Activated naive CD4-positive, alpha-beta T cell treated with anti-CD3 and anti-CD28 coated beads, Interleukin-2, amount 10 ng/mL, durations not matched to agents 7 days and 5 days (primary cell): ENCODE measurements at regions not wholly inside any gene's neighbourhood (a gene's known extent, or its start where the extent isn't known, plus 50 kb on each side); places are given as distances from the start of the nearest gene placed in this dataset.
A peak's percentile ranks its signal among the peaks of the same experiment; 100 is the strongest.
"Not testable (repeated sequence)": the region's sequence is repeated elsewhere in the genome, so short reads cannot be mapped to it uniquely, and the experiment has no call there.

Experiments used
- CTCF ChIA-PET: fragments of 350-600 bp; sonication (Branson Sonifier 250); formaldehyde crosslinking; loops from one replicate; lab custom pipeline; 2021; ENCODE audit warnings: antibody characterized with exemption; lab: Charles Lee
- DNase-seq: peaks from one replicate; pipeline ENCODE4 v3.0.0-alpha.2; 2020
- H3K27ac Mint-ChIP-seq: one replicate; pipeline ENCODE4 v1.8.0; 2021; ENCODE audit warnings: mild to moderate bottlenecking, moderate library complexity, mixed read lengths
- H3K27me3 Mint-ChIP-seq: one replicate; pipeline ENCODE4 v1.8.0; 2021; ENCODE audit warnings: mild to moderate bottlenecking, mixed read lengths
- H3K36me3 Mint-ChIP-seq: one replicate; pipeline ENCODE4 v1.8.0; 2021; ENCODE audit warnings: mixed read lengths
- H3K4me1 Mint-ChIP-seq: one replicate; pipeline ENCODE4 v1.8.0; 2021; ENCODE audit warnings: mixed read lengths
- H3K4me3 Mint-ChIP-seq: one replicate; pipeline ENCODE4 v1.8.0; 2021; ENCODE audit warnings: mild to moderate bottlenecking, moderate library complexity, mixed read lengths
- H3K9me3 Mint-ChIP-seq: one replicate; pipeline ENCODE4 v1.8.0; 2021; ENCODE audit warnings: mixed read lengths

DNA sequence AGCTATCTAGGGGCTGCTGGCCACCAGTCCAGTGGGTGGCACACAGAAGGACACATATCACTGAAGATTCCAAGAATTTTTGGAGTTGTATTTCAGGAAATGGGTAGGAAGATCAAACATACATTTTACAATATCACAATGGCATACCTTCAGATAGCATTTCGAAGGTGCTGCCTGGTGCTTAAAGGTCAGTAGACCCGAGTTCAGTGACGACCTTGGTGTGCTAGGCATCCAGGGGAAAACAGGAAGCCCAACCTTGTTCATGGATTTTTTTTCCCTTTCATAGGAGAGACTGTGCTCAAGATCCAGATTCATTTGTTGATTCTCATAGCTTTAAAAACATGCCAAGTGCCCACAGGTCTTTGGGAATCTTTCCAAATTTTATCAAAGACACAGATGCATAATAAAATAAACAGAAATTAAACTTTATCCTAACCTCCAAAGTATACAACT is 51.0 kb upstream of the RCBTB2 start:
- CTCF ChIA-PET, result interaction anchor here (0.9 to 1.8 kb wide), 3 partner anchors 12 to 187 kb away, joined by 4 to 5 read pairs (median 4); no protein-coding TSS in a partner anchor

DNA sequence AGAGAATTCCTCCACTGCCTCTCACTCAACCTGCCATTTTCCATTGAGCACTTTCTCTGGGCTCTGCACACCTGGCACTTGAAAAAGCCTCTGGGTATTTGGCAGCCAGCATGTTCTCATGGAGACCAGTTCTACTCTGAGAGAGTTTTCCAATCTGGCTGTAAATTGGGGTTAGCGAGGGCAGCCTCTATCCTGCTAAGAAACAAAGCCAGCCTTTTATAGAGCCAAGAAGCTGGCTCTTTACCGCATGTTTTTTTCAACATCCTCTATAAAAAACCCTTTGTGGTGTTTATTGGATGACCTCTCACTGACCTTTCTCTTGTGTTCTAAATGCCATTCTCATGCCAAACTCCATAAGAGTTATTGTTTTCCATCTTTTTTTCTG is 52.6 kb upstream of the RCBTB2 start:
- peaks cover 8% of the 10 kb centered on the region for H3K9me3 Mint-ChIP-seq

More for the DNA sequence above, 51.0 kb upstream of the RCBTB2 start:
- no peak overlapping the region for H3K27ac Mint-ChIP-seq
- peaks cover 8% of the 10 kb centered on the region for H3K9me3 Mint-ChIP-seq
- H3K4me1 Mint-ChIP-seq, result peaks cover 47% of the 10 kb centered on the region
- no peak overlapping the region for H3K4me3 Mint-ChIP-seq
- H3K36me3 Mint-ChIP-seq, result peaks cover 4% of the 10 kb centered on the region
- H3K27me3 Mint-ChIP-seq, result peaks cover 43% of the 10 kb centered on the region
- DNase-seq, result no peak

DNA sequence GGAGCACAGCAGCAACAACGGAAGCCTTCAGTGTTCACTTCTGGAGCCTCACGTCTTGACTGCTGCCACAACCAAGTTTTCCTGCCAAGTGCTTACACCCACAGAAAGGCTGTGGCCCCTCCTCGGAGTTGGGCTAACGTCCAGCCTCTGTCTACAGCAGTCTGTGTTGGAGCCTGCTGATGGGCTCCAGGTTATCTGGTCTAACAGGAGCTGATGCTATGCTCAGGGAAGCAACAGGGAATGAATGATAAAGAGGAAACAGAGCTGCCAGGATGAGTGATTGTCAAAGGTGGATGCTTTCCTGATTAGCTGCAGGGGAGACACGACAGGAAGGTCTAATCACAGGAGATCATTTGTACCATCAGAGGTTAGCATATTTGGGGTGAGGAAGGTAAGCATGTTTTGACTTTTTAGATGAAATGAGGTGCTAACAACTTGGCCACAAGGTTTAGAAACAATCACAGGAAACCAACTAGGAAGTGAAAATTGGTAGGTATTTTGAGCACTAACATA is 53.8 kb upstream of the RCBTB2 start:
- DNase-seq, result no peak
- peak overlapping the region; percentile 2 for H3K27ac Mint-ChIP-seq

More for the DNA sequence above, 52.6 kb upstream of the RCBTB2 start:
- DNase-seq, result no peak
- H3K4me1 Mint-ChIP-seq, result peaks cover 32% of the 10 kb centered on the region
- CTCF ChIA-PET, result no interaction called here
- peaks cover 4% of the 10 kb centered on the region for H3K36me3 Mint-ChIP-seq
- H3K4me3 Mint-ChIP-seq, result no peak overlapping the region
- peaks cover 43% of the 10 kb centered on the region for H3K27me3 Mint-ChIP-seq
- H3K27ac Mint-ChIP-seq, result no peak overlapping the region

DNA sequence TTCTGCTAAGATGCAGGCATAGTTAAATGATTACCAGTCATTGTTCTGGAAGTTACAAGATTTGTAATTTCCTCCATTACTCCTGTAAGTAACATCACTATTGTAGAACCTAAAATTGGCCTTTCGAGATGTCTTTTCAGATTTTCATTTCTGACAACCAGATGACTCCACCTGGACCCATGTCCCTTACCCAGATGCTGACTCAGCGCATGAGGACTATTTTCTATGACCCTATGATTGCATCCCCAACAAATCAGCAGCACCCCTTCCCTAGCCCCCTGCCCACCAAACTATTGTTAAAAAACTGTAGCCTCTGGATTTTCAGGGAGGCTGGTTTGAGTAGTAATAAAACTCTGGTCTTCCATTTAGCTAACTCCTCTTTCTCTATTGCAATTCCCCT is 55.2 kb upstream of the RCBTB2 start:
- CTCF ChIA-PET, result interaction anchor here (1.1 kb wide), 1 partner anchor 254 kb away, joined by 3 read pairs; no protein-coding TSS in a partner anchor
- H3K9me3 Mint-ChIP-seq, result peaks cover 8% of the 10 kb centered on the region
- peaks cover 23% of the 10 kb centered on the region for H3K27me3 Mint-ChIP-seq

More for the DNA sequence above, 53.8 kb upstream of the RCBTB2 start:
- Mint-ChIP-seq H3K36me3 (peaks cover 4% of the 10 kb centered on the region), H3K9me3 (peaks cover 8% of the 10 kb centered on the region), H3K27me3 (peaks cover 35% of the 10 kb centered on the region), H3K4me1 (peaks cover 27% of the 10 kb centered on the region), H3K4me3 (no peak overlapping the region)
- CTCF ChIA-PET, result interaction anchor here (0.6 to 0.9 kb wide), 2 partner anchors 146 to 461 kb away, joined by 3 read pairs; no protein-coding TSS in a partner anchor

DNA sequence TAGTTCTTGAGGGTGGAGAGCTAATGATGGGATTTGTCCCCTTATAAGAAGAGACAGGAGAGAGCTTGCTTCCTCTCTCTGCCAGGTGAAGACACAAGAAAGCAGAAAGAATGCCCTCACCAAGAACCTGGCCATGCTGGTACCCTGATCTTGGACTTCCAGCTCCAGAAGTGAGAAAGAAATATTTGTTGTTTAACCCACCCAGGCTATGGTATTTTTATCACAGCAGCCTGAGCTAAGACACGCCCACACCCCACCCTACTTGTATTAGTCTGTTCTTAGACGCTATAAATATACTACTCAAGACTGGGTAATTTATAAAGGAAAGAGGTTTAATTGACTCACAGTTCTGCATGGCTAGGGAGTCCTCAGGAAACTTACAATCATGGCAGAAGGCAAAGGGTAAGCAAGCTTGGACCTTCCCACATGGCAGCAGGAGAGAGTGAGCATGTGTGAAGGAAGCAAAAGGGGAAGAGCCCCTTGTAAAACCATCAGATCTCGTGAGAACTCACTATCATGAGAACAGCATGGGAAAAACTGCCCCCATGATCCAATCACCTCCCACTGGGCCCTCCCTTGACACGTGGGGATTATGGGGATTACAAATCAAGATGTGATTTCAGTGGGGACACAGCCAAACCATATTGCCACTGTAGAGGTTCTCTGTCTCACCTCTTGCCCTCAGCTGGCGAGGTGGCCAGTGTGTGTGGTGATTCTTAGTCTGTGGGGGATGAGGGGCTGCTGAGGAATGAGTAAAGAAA is 57.4 kb upstream of the RCBTB2 start:
- Mint-ChIP-seq H3K4me1 (peaks cover 23% of the 10 kb centered on the region), H3K36me3 (peaks cover 4% of the 10 kb centered on the region), H3K27ac (no peak overlapping the region), H3K9me3 (peaks cover 8% of the 10 kb centered on the region), H3K4me3 (no peak overlapping the region), H3K27me3 (peaks cover 22% of the 10 kb centered on the region)
- DNase-seq, result no peak
- CTCF ChIA-PET, result interaction anchor here (1.0 to 3.1 kb wide), 2 partner anchors 142 to 180 kb away, joined by 4 to 11 read pairs; no protein-coding TSS in a partner anchor

More for the DNA sequence above, 55.2 kb upstream of the RCBTB2 start:
- Mint-ChIP-seq H3K4me3 (no peak overlapping the region), H3K36me3 (peaks cover 4% of the 10 kb centered on the region), H3K4me1 (peaks cover 27% of the 10 kb centered on the region), H3K27ac (no peak overlapping the region)
- DNase-seq, result no peak

DNA sequence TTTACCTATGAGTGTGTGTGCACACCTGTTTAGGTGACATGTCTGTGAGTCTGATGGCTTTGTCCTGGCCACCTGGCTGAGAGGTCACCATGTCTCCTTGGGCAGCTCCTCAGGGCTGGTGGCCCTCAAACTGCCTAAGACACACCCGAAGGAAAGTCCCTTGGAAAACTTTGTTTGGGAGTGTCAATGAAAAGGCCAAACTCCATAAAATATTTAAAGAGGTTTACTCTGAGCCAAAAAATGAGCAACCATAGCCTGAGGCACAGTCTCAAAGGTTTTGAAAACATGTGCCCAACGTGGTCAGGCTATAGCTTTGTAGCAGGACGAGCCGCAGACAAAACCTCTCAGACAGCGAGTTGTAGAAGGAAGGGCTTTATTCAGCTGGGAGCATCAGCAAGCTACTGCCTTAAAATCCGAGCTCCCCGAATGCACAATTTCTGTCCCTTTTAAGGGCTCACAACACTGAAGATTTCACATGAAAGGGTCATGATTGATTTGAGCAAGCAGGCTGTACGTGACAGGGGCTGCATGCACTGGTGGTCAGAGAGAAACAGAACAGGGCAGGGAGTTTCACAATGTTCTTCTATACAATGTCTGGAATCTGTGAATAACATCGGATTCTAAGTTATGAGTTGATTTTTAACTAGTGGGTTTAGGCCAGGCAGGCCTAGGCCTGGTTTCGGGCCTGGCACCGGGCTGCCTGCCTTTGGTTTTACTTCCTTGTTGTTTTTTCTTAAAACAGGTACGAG is 58.4 kb upstream of the RCBTB2 start:
- Mint-ChIP-seq H3K27me3 (peaks cover 20% of the 10 kb centered on the region), H3K4me1 (peaks cover 14% of the 10 kb centered on the region)
- not testable (repeated sequence) for H3K9me3 Mint-ChIP-seq, H3K4me3 Mint-ChIP-seq, DNase-seq, H3K27ac Mint-ChIP-seq, H3K36me3 Mint-ChIP-seq
- CTCF ChIA-PET, result interaction anchor here (3.1 kb wide), 1 partner anchor 179 kb away, joined by 11 read pairs; no protein-coding TSS in a partner anchor

DNA sequence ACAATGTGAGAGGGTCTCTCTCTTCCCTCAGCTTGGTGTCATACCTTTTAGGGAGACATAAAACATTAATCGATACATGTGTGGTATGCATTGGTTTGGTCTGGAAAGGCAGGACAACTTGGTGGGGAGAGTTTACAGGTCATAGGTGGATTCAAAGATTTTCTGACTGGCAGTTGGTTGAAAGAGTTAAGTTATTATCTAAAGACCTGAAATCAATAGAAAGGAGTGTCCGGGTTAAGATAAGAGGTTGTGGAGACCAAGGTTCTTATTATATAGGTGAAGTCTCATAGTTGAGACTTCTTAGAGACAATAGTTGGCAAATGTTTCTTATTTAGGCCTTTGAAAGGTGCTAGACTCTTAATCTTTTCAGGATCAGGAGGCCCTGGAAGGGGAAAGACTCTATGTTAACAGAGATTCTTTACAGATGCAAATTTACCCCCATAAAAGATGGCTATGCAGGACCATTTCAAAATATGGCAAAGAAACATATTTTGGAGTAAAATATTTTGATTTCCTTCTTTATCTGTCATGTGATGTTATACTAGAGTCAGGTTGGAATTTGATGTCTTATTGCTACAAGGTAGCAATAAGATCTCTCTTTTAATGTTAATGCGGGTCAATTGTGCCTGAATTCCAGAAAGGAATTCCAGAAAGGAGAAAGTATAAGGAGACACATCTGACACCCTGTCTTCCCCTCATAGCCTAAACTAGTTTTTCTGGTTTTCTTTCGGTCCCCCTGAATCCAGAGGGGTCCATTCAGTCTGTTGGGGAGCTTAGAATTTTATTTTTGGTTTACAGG is 59.2 kb upstream of the RCBTB2 start:
- CTCF ChIA-PET, result interaction anchor here (0.8 to 7.2 kb wide), 6 partner anchors 10 to 178 kb away, joined by 3 to 115 read pairs (median 8); no protein-coding TSS in a partner anchor
- Mint-ChIP-seq H3K27ac (no peak overlapping the region), H3K9me3 (peaks cover 8% of the 10 kb centered on the region), H3K36me3 (no peaks in the 10 kb centered on the region), H3K4me3 (no peak overlapping the region), H3K27me3 (peaks cover 20% of the 10 kb centered on the region), H3K4me1 (peaks cover 6% of the 10 kb centered on the region)
- DNase-seq, result no peak

DNA sequence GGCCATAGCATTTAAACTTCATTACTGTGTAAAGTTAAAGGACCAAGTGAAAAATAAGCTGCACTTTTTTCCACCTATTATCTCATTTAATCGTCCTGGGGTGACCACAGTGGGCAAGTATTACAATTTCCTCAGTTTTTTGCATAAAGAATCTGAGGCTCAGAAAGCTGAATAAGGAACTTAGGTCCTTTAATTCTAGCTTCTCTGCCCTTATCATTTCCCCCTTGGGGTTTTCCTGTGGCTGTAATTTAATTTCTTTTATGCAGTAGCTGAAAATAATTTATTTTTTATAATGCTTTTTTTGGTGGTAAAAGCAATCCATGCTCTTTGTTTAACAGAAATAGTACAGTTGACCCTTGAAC is 59.8 kb upstream of the RCBTB2 start:
- no peak overlapping the region for H3K4me3 Mint-ChIP-seq
- peaks cover 5% of the 10 kb centered on the region for H3K4me1 Mint-ChIP-seq
- H3K9me3 Mint-ChIP-seq, result peaks cover 8% of the 10 kb centered on the region
- no peaks in the 10 kb centered on the region for H3K36me3 Mint-ChIP-seq
- no peak for DNase-seq
- peaks cover 20% of the 10 kb centered on the region for H3K27me3 Mint-ChIP-seq
- CTCF ChIA-PET, result interaction anchor here (0.8 to 7.2 kb wide), 5 partner anchors 10 to 177 kb away, joined by 3 to 115 read pairs (median 4); no protein-coding TSS in a partner anchor
- H3K27ac Mint-ChIP-seq, result no peak overlapping the region

DNA sequence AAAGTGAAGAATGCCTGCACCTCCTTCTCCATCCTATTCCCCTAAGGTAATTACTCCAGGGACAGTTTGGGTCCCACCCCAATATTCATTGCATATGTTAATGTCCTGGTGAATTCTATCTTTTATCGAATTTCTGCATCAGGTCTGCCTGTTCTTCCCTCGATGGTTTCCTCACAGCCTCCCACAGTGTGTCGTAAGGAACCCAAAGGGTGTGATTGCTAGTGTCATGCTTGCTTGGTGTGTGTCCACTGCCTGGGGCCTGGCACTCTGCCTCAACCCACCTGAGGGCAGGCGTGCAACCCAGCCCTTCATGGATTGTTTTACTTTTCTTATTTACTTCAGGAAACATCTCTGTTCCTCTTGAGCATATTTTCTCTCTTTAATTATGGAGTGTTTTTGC is 60.2 kb upstream of the CYSLTR2 start:
- Mint-ChIP-seq H3K27ac (no peak overlapping the region), H3K4me1 (peaks cover under 1% of the 10 kb centered on the region), H3K27me3 (peaks cover 20% of the 10 kb centered on the region), H3K36me3 (no peaks in the 10 kb centered on the region), H3K4me3 (no peak overlapping the region), H3K9me3 (peaks cover 3% of the 10 kb centered on the region)
- CTCF ChIA-PET, result interaction anchor here (1.3 to 7.2 kb wide), 6 partner anchors 11 to 176 kb away, joined by 3 to 115 read pairs (median 8); no protein-coding TSS in a partner anchor
- no peak for DNase-seq

DNA sequence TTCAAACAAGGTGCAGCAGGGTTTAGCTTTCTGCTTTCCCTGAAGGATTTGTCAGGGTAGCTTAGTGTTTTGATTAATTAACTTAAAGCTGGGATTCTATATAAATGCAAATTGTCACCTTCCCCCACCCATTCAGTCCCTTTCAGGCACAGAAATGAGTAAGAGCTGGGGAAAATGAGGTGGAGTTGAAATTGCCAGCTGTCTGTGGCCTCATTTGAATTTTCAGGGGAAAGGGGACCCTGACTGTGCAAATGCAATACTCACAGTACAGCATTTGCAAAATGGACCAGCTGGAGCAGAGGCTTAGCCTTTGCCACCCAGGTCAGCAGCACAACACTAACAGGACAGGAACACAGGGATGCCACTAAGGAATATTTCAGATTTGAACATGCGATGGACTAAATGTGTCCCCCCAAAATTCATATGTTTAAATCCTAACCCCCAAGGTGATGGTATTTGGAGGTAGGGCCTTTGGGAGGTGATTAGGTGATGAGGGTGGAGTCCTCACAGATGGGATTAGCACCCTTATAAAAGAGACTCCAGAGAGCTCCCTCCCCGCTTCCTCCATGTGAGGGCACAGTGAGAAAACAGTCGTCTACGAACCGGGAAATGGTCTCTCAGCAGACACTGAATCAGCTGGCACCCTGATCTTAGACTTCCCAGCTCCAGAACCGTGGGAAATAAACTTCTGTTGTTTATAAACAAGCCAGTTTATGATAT is 59.5 kb upstream of the CYSLTR2 start:
- Mint-ChIP-seq H3K27ac (no peak overlapping the region), H3K4me1 (no peaks in the 10 kb centered on the region), H3K4me3 (no peak overlapping the region), H3K27me3 (peaks cover 20% of the 10 kb centered on the region), H3K9me3 (no peaks in the 10 kb centered on the region), H3K36me3 (no peaks in the 10 kb centered on the region)
- CTCF ChIA-PET, result interaction anchor here (1.2 to 7.2 kb wide), 6 partner anchors 15 to 260 kb away, joined by 4 to 115 read pairs (median 8); no protein-coding TSS in a partner anchor
- DNase-seq, result no peak

DNA sequence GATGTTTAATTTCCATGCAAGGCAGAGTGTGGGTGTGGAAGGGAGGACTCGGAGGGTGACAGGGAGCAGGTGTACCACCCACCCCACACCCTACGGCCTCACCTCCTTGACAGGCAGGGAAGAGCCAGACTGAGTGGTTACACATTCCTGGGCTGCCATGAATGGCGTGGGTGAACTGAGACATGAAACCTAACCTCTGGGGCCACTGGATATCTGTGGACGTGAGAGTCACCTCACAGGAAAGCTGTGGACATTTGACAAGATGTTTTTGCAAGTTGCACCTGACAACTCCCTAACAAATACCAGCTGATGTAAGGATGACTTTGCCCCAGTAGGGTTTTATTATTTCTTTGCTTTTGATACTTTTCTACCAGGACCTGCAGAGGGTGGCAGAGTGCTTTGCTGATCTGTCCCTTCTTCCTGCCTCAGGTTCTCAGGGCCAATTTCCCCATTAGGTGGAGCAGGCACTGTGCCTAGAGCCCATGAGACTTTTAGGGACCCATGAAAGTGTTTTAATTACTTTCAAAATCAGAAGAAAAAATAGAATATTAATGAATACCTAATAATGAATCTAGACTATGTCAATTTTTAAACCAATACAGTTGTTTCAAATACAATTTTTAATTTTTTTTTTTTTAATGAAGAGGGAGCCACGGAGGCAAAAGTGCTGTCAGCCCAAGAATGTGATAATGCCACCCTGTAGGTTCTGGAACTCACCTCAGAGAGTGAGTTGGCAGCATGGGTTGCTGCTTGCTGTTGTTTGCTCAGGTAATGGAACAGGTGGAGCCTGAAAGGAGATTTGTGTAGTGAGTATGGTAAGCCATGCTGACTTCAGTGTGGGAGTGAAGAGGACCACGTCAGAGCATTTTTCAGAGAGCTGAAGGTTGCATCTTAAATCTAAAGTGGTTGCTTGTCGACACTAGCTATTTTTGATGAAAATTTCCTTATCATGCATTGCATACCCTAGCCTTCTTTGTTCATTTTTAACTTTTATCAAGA is 58.0 kb upstream of the CYSLTR2 start:
- Mint-ChIP-seq H3K27ac (no peak overlapping the region), H3K36me3 (no peaks in the 10 kb centered on the region), H3K27me3 (peaks cover 20% of the 10 kb centered on the region), H3K9me3 (no peaks in the 10 kb centered on the region), H3K4me1 (no peaks in the 10 kb centered on the region), H3K4me3 (no peak overlapping the region)
- CTCF ChIA-PET, result interaction anchor here (1.2 to 7.2 kb wide), 5 partner anchors 13 to 262 kb away, joined by 4 to 115 read pairs (median 6); no protein-coding TSS in a partner anchor
- DNase-seq, result peak; percentile 75
